ENCODE measurements at regions not wholly inside any gene's neighbourhood (a gene's known extent, or its start where the extent isn't known, plus 50 kb on each side); places are given as distances from the start of the nearest gene placed in this dataset.

- ATAC-seq (replicated peaks) (no peak), DNase-seq (no peak)
- Mint-ChIP-seq H3K27me3 (peaks cover 25% of the 10 kb centered on the region in 2 donors), H3K4me3 (no peak overlapping the region), H3K4me1 (ENCODE audit: low read depth in 2 of 2) (no peaks in the 10 kb centered on the region), H3K9me3 (no peaks in the 10 kb centered on the region), H3K36me3 (ENCODE audit: insufficient read depth) (no peaks in the 10 kb centered on the region), H3K27ac (no peak overlapping the region)
Observed at GRCh38 chr5:68134669-68135313, 80.8 kb upstream of the PIK3R1 start.

DNA sequence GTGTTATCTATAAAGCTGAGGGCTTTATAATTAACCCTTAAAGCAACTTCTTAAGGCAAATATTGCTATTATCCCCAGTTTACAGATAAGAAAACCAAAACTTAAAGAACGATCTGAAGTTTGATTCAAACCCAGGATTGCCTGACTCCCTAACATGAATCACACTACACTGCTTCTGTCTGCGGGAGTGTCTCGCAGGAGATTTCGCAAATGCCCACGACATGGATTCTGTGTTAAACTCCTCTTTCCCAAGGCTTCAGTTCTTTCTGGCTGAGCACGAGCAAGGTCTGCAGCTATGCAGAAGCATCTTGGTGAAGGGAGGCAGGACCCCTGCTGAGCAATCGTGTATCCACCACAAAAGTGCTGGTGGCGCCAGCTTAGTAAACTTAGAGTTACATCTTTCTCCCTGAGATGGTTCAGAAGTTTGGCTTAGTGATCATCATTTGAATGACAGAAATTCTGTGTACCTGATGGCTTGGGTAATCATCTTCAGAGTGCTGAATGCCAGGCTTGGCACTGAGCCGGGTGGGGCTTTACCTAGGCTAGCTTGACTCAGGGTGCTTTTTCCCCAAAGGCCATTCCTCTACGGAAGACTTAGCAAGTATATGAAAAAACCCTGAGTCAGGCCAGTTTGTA lies 81.4 kb upstream of the PIK3R1 start:
- peaks cover 25% of the 10 kb centered on the region in 2 donors for H3K27me3 Mint-ChIP-seq
- DNase-seq (no peak), ATAC-seq (replicated peaks) (no peak)
- H3K9me3 Mint-ChIP-seq: no peaks in the 10 kb centered on the region
- no peaks in the 10 kb centered on the region for H3K4me1 Mint-ChIP-seq (ENCODE audit: low read depth in 2 of 2)
- no peak overlapping the region for H3K27ac Mint-ChIP-seq
- no peak overlapping the region for H3K4me3 Mint-ChIP-seq
- H3K36me3 Mint-ChIP-seq (ENCODE audit: insufficient read depth): no peaks in the 10 kb centered on the region

DNA sequence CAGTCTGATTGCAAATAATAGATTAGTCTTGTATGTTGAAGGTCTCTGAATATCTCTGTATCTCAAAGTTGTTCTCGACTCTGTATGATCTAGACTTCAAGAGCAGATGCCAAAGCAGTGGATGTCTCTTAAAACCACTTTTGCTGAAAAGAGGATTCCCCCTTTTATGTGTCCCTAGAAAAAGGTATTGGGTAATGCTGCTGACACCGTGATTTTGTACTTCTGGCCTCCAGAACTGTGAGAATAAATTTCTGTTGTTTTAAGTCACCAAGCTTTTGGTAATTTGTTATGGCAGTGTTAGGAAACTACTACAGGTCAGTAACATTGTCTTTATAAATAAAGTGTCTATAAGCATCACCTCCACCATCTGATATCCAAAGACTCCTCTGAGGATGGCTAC lies 85.3 kb upstream of the PIK3R1 start:
- H3K36me3 Mint-ChIP-seq (ENCODE audit: insufficient read depth): no peaks in the 10 kb centered on the region
- H3K27me3 Mint-ChIP-seq: peaks cover 17% of the 10 kb centered on the region in 2 donors
- no peaks in the 10 kb centered on the region for H3K4me1 Mint-ChIP-seq (ENCODE audit: low read depth in 2 of 2)
- H3K9me3 Mint-ChIP-seq: no peaks in the 10 kb centered on the region
- H3K4me3 Mint-ChIP-seq: no peak overlapping the region
- ATAC-seq (replicated peaks) (no peak), DNase-seq (no peak)
- no peak overlapping the region for H3K27ac Mint-ChIP-seq

DNA sequence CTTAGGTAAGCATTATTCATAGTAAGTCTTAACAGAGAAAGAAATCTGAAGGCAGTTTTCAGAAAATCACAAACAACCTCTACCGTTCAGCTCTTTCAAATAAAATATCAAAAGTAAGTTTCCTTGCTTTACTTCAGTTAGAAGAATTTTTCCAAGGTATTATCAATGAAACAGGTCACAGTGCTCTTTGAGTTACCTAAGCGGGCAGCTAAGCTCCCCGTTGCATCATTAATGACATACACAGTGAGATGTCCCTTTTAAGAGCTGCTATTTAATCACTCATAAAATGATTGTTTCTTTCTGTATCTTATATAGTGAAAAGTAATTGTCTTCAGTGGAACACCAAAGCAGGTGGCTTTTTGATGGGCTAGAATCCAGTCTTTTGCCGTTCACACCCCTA lies 86.2 kb upstream of the PIK3R1 start:
- Mint-ChIP-seq H3K27ac (no peak overlapping the region), H3K4me3 (no peak overlapping the region), H3K9me3 (no peaks in the 10 kb centered on the region), H3K4me1 (ENCODE audit: low read depth in 2 of 2) (no peaks in the 10 kb centered on the region), H3K36me3 (ENCODE audit: insufficient read depth) (no peaks in the 10 kb centered on the region), H3K27me3 (peaks cover 11% of the 10 kb centered on the region in 2 donors)
- no peak for DNase-seq
- ATAC-seq (replicated peaks): no peak

DNA sequence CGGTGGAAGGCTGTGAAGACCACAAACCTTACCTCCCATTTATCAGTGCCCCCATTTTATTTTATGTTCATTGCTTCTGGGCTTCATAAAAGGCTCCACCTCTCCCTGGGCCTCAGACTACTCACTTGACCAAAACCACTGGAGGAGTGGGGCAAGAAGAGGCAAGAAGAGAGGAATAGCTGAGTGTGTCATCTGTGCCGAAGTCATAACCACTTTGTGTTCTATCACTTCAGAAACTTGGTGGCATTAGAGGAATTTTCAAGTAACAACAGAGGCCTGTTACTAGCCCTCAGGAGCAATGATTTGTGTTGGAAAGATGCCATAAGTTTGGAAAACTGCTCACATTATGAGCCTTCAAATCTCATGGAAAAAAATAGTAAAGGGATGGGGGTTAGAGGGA lies 88.7 kb upstream of the PIK3R1 start:
- no peak for DNase-seq
- H3K27ac Mint-ChIP-seq: no peak overlapping the region
- no peaks in the 10 kb centered on the region for H3K9me3 Mint-ChIP-seq
- H3K36me3 Mint-ChIP-seq (ENCODE audit: insufficient read depth): no peaks in the 10 kb centered on the region
- ATAC-seq (replicated peaks): no peak
- H3K4me3 Mint-ChIP-seq: no peak overlapping the region
- peaks cover 5 to 10% of the 10 kb centered on the region in 2 donors for H3K4me1 Mint-ChIP-seq (ENCODE audit: low read depth in 2 of 2)
- H3K27me3 Mint-ChIP-seq: peaks cover 10 to 17% of the 10 kb centered on the region in 2 donors

GRCh38 chr5:68122439-68123328 lies 92.9 kb upstream of the PIK3R1 start:
- DNase-seq (peak in 1 of 3 experiments; percentile 1), ATAC-seq (replicated peaks) (peak; percentile 26)
- Mint-ChIP-seq H3K36me3 (ENCODE audit: insufficient read depth) (no peaks in the 10 kb centered on the region), H3K4me3 (no peak overlapping the region), H3K9me3 (no peaks in the 10 kb centered on the region), H3K4me1 (ENCODE audit: low read depth in 2 of 2) (peaks cover 5 to 12% of the 10 kb centered on the region in 2 donors), H3K27ac (no peak overlapping the region), H3K27me3 (peaks cover 0 to 15% of the 10 kb centered on the region in 2 donors)

GRCh38 chr5:68116868-68117411 lies 98.6 kb upstream of the PIK3R1 start:
- peaks cover 0 to 2% of the 10 kb centered on the region in 2 donors for H3K4me1 Mint-ChIP-seq (ENCODE audit: low read depth in 2 of 2)
- ATAC-seq (replicated peaks) (no peak), DNase-seq (no peak)
- H3K9me3 Mint-ChIP-seq: no peaks in the 10 kb centered on the region
- H3K36me3 Mint-ChIP-seq (ENCODE audit: insufficient read depth): no peaks in the 10 kb centered on the region
- no peak overlapping the region for H3K27ac Mint-ChIP-seq
- H3K4me3 Mint-ChIP-seq: no peak overlapping the region
- H3K27me3 Mint-ChIP-seq: peaks cover 0 to 9% of the 10 kb centered on the region in 2 donors

DNA sequence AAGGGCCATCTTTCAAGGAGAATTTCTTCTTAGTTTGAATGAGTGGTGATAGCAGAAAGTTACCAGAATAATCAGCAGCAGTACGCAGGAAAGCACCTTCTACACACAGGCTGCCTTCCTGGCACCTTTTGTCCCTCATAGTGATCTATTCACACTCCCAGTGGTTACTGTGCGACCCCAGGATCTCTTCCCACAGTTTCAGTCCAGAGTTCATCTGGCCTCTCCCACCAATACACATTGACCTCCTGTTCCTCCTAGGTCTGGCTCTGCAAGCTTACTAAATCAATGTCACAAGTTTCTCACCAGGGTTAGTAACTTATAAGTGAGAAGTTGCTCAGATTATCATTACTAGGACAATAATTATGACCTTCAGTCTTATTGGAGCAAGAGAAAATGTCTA lies 99.1 kb upstream of the PIK3R1 start:
- no peak for DNase-seq
- no peaks in the 10 kb centered on the region for H3K36me3 Mint-ChIP-seq (ENCODE audit: insufficient read depth)
- H3K27ac Mint-ChIP-seq: no peak overlapping the region
- ATAC-seq (replicated peaks): no peak
- H3K4me3 Mint-ChIP-seq: no peak overlapping the region
- peaks cover 0 to 2% of the 10 kb centered on the region in 2 donors for H3K4me1 Mint-ChIP-seq (ENCODE audit: low read depth in 2 of 2)
- no peaks in the 10 kb centered on the region for H3K9me3 Mint-ChIP-seq
- H3K27me3 Mint-ChIP-seq: peaks cover 0 to 3% of the 10 kb centered on the region in 2 donors

DNA sequence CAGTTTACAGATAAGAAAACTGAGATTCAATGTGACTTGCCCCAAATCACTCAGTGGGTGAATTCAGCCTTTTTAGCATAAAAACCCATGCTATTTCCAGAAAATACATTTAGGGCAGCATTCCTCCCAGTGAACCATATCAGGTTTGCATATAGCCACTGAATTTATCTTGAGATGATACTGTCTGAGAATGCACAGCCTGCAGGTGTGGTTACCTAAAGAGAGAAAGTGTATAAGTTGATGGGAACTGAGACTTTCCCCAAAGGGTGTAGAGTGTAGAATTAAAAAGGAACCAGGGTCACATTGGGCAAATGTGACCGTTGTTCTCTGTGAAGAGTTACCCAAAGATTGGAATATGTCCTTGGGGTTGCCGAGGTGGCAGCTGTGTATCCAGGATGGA lies 100.0 kb upstream of the PIK3R1 start:
- Mint-ChIP-seq H3K36me3 (ENCODE audit: insufficient read depth) (no peaks in the 10 kb centered on the region), H3K4me3 (no peak overlapping the region), H3K9me3 (no peaks in the 10 kb centered on the region), H3K27me3 (no peaks in the 10 kb centered on the region), H3K27ac (no peak overlapping the region), H3K4me1 (ENCODE audit: low read depth in 2 of 2) (peaks cover 0 to 2% of the 10 kb centered on the region in 2 donors)
- ATAC-seq (replicated peaks) (no peak), DNase-seq (no peak)

- H3K9me3 Mint-ChIP-seq: no peaks in the 10 kb centered on the region
- no peak overlapping the region for H3K4me3 Mint-ChIP-seq
- H3K4me1 Mint-ChIP-seq (ENCODE audit: low read depth in 2 of 2): no peaks in the 10 kb centered on the region
- ATAC-seq (replicated peaks) (no peak), DNase-seq (no peak)
- H3K27ac Mint-ChIP-seq: no peak overlapping the region
- H3K27me3 Mint-ChIP-seq: no peaks in the 10 kb centered on the region
- H3K36me3 Mint-ChIP-seq (ENCODE audit: insufficient read depth): no peaks in the 10 kb centered on the region
Observed at GRCh38 chr5:68114378-68115040, 101.0 kb upstream of the PIK3R1 start.

GRCh38 chr5:68112658-68113057 lies 102.9 kb upstream of the PIK3R1 start:
- Mint-ChIP-seq H3K4me3 (no peak overlapping the region), H3K9me3 (no peaks in the 10 kb centered on the region), H3K27me3 (no peaks in the 10 kb centered on the region)

DNA sequence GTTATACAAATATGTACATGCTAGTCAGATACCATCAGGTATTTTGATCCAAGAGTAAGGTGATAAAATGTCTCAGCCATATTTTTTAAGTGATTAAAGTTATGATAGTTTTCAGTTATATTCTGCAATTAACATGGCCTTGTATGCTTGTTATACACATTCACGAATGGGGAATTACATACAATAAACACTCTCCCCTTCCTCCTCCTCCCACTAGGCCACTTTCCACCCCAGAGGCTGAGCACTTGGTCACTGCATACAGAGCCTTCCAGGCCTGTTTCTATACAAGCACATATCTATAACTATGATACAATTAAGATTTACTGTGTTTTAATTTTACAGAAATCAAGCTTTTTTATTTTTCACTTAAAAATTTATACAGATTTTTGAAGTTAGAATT lies 104.7 kb upstream of the PIK3R1 start:
- peaks cover 0 to under 1% of the 10 kb centered on the region in 2 donors for H3K27me3 Mint-ChIP-seq
- no peak overlapping the region for H3K27ac Mint-ChIP-seq
- no peak overlapping the region for H3K4me3 Mint-ChIP-seq

More at GRCh38 chr5:68112658-68113057, 102.9 kb upstream of the PIK3R1 start:
- Mint-ChIP-seq H3K27ac (no peak overlapping the region), H3K36me3 (ENCODE audit: insufficient read depth) (no peaks in the 10 kb centered on the region), H3K4me1 (ENCODE audit: low read depth in 2 of 2) (no peaks in the 10 kb centered on the region)
- no peak for DNase-seq
- ATAC-seq (replicated peaks): no peak

GRCh38 chr5:68110264-68110663 lies 105.3 kb upstream of the PIK3R1 start:
- no peaks in the 10 kb centered on the region for H3K4me1 Mint-ChIP-seq (ENCODE audit: low read depth in 2 of 2)
- H3K27me3 Mint-ChIP-seq: peaks cover under 1 to 7% of the 10 kb centered on the region in 2 donors
- ATAC-seq (replicated peaks) (no peak), DNase-seq (no peak)
- H3K36me3 Mint-ChIP-seq (ENCODE audit: insufficient read depth): no peaks in the 10 kb centered on the region
- H3K27ac Mint-ChIP-seq: no peak overlapping the region
- peaks cover 1 to 3% of the 10 kb centered on the region in 2 donors for H3K9me3 Mint-ChIP-seq
- no peak overlapping the region for H3K4me3 Mint-ChIP-seq

More for the DNA sequence above, 104.7 kb upstream of the PIK3R1 start:
- DNase-seq (no peak), ATAC-seq (replicated peaks) (no peak)
- H3K4me1 Mint-ChIP-seq (ENCODE audit: low read depth in 2 of 2): no peaks in the 10 kb centered on the region
- peaks cover 0 to 3% of the 10 kb centered on the region in 2 donors for H3K9me3 Mint-ChIP-seq
- no peaks in the 10 kb centered on the region for H3K36me3 Mint-ChIP-seq (ENCODE audit: insufficient read depth)
